ENCODE measurements at regions not wholly inside any gene's neighbourhood (a gene's known extent, or its start where the extent isn't known, plus 50 kb on each side); places are given as distances from the start of the nearest gene placed in this dataset.

DNA sequence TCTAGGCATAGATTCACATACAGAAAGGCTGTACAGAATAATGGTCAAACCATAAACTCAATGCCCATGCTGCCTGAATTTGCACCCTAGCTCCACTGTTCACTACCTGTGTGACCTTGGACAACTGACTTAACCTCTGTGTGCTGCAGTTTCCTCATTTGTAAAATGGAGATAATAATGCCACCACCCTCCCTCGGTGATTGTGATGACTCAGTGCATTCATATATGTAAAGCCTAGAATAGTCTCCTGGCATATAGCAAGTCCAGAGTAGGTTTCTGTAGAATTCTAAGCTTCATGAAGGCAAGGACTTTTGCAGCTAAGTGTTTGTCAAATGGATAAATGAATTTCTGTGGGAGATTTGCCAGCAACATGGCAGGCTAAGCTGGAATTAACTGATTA lies 297.8 kb upstream of the NR4A3 start:
- Histone ChIP-seq H3K27ac (no peak overlapping the region), H3K9me2 (ENCODE audit: insufficient read depth) (no peaks in the 10 kb centered on the region), H3K79me2 (ENCODE audit: insufficient read depth) (no peaks in the 10 kb centered on the region), H3F3A (ENCODE audit: insufficient read depth) (no peaks in the 10 kb centered on the region), H3K27me3 (replicated peaks; ENCODE audit: insufficient read depth) (no peaks in the 10 kb centered on the region), H3K4me1 (ENCODE audit: insufficient read depth) (no peaks in the 10 kb centered on the region), H2AFZ (no peak overlapping the region), H3K4me2 (ENCODE audit: unreplicated experiment) (no peak overlapping the region), H3K36me3 (ENCODE audit: low read depth) (no peaks in the 10 kb centered on the region), H3K9me3 (ENCODE audit: low read depth) (no peaks in the 10 kb centered on the region), H3K9ac (no peak overlapping the region), H3K4me3 (no peak overlapping the region), H4K20me1 (ENCODE audit: insufficient read depth) (no peaks in the 10 kb centered on the region)
- no peak for DNase-seq
- WGBS, 2 experiments (ENCODE audit: low coverage in 1 of 2, low lambda C conversion rate in 2 of 2, missing lambda C conversion rate in 2 of 2) = 74 to 76% methylated on average over 1 of the region's 1 CpG
- in situ Hi-C loops (cut with MboI) = no loop called here
- no peak for TF ChIP-seq EZH2 (IDR thresholded peaks at IDR 0.05; ENCODE audit: insufficient read depth, poor library complexity, severe bottlenecking)
- TF ChIP-seq EZH2phosphoT487 (IDR thresholded peaks at IDR 0.05; ENCODE audit: insufficient read depth, low read depth) = no peak

GRCh38 chr9:99531313-99531712 lies 290.4 kb upstream of the NR4A3 start:
- 72 to 73% methylated on average over 5 of the region's 5 CpGs for WGBS, 2 experiments (ENCODE audit: low coverage in 1 of 2, low lambda C conversion rate in 2 of 2, missing lambda C conversion rate in 2 of 2)
- in situ Hi-C loops (cut with MboI) = no loop called here
- no peaks in the 10 kb centered on the region for H3K4me1 ChIP-seq (ENCODE audit: insufficient read depth)

DNA sequence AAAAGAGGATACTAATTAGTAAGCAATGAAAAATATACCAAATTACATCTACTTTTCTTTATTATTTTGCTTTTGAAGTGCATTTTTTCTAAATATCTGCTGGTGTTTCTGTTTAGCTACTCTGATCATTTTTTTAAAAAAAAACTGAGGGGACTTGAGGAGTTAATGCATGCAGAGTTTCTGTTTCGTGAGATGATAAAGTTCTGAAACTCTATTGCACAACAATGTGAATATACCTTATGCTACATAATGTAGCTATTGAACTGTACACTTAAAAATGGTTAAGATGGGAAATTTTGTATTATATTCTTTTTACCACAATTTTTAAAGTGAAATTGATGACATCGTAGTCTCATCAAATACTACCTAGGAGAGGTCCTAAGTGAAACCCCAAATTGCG lies 288.3 kb upstream of the NR4A3 start:
- no peak overlapping the region for H3K4me2 ChIP-seq (ENCODE audit: unreplicated experiment)
- no peaks in the 10 kb centered on the region for H4K20me1 ChIP-seq (ENCODE audit: insufficient read depth)
- no peaks in the 10 kb centered on the region for H3K36me3 ChIP-seq (ENCODE audit: low read depth)
- no peak for TF ChIP-seq EZH2phosphoT487 (IDR thresholded peaks at IDR 0.05; ENCODE audit: insufficient read depth, low read depth)
- no peak for TF ChIP-seq EZH2 (IDR thresholded peaks at IDR 0.05; ENCODE audit: insufficient read depth, poor library complexity, severe bottlenecking)
- no peaks in the 10 kb centered on the region for H3K9me3 ChIP-seq (ENCODE audit: low read depth)
- in situ Hi-C loops (cut with MboI) = no loop called here
- H3K27ac ChIP-seq = no peak overlapping the region
- no peak overlapping the region for H3K9ac ChIP-seq
- DNase-seq = no peak
- no peaks in the 10 kb centered on the region for H3F3A ChIP-seq (ENCODE audit: insufficient read depth)
- peaks cover 14% of the 10 kb centered on the region; the same call in 1 of the 2 replicates for H3K27me3 ChIP-seq (replicated peaks; ENCODE audit: insufficient read depth)
- no peaks in the 10 kb centered on the region for H3K4me1 ChIP-seq (ENCODE audit: insufficient read depth)
- 71 to 74% methylated on average over 3 of the region's 3 CpGs for WGBS, 2 experiments (ENCODE audit: low coverage in 1 of 2, low lambda C conversion rate in 2 of 2, missing lambda C conversion rate in 2 of 2)
- no peak overlapping the region for H2AFZ ChIP-seq
- no peak overlapping the region for H3K4me3 ChIP-seq
- no peaks in the 10 kb centered on the region for H3K9me2 ChIP-seq (ENCODE audit: insufficient read depth)
- H3K79me2 ChIP-seq (ENCODE audit: insufficient read depth) = no peaks in the 10 kb centered on the region

More at GRCh38 chr9:99531313-99531712, 290.4 kb upstream of the NR4A3 start:
- peaks cover 14% of the 10 kb centered on the region; the same call in 1 of the 2 replicates for H3K27me3 ChIP-seq (replicated peaks; ENCODE audit: insufficient read depth)
- no peak for TF ChIP-seq EZH2 (IDR thresholded peaks at IDR 0.05; ENCODE audit: insufficient read depth, poor library complexity, severe bottlenecking)
- no peak for TF ChIP-seq EZH2phosphoT487 (IDR thresholded peaks at IDR 0.05; ENCODE audit: insufficient read depth, low read depth)
- no peak overlapping the region for H3K4me3 ChIP-seq
- H3K9me2 ChIP-seq (ENCODE audit: insufficient read depth) = no peaks in the 10 kb centered on the region
- no peak overlapping the region for H2AFZ ChIP-seq
- H3K4me2 ChIP-seq (ENCODE audit: unreplicated experiment) = no peak overlapping the region
- no peak overlapping the region for H3K27ac ChIP-seq
- H3K9me3 ChIP-seq (ENCODE audit: low read depth) = no peaks in the 10 kb centered on the region
- H3K9ac ChIP-seq = no peak overlapping the region
- no peaks in the 10 kb centered on the region for H3K36me3 ChIP-seq (ENCODE audit: low read depth)
- no peak for DNase-seq
- H4K20me1 ChIP-seq (ENCODE audit: insufficient read depth) = no peaks in the 10 kb centered on the region
- no peaks in the 10 kb centered on the region for H3F3A ChIP-seq (ENCODE audit: insufficient read depth)
- H3K79me2 ChIP-seq (ENCODE audit: insufficient read depth) = no peaks in the 10 kb centered on the region

- no peak for TF ChIP-seq EZH2phosphoT487 (IDR thresholded peaks at IDR 0.05; ENCODE audit: insufficient read depth, low read depth)
- TF ChIP-seq EZH2 (IDR thresholded peaks at IDR 0.05; ENCODE audit: insufficient read depth, poor library complexity, severe bottlenecking) = no peak
- no peaks in the 10 kb centered on the region for H4K20me1 ChIP-seq (ENCODE audit: insufficient read depth)
- H3K27ac ChIP-seq = no peak overlapping the region
- no peaks in the 10 kb centered on the region for H3K36me3 ChIP-seq (ENCODE audit: low read depth)
- no peaks in the 10 kb centered on the region for H3K9me3 ChIP-seq (ENCODE audit: low read depth)
- no peaks in the 10 kb centered on the region for H3K4me1 ChIP-seq (ENCODE audit: insufficient read depth)
- peaks cover 14% of the 10 kb centered on the region; the same call in 1 of the 2 replicates for H3K27me3 ChIP-seq (replicated peaks; ENCODE audit: insufficient read depth)
- H3K4me3 ChIP-seq = no peak overlapping the region
- H3F3A ChIP-seq (ENCODE audit: insufficient read depth) = no peaks in the 10 kb centered on the region
- no peak for DNase-seq
- H2AFZ ChIP-seq = no peak overlapping the region
- no peaks in the 10 kb centered on the region for H3K79me2 ChIP-seq (ENCODE audit: insufficient read depth)
- H3K9me2 ChIP-seq (ENCODE audit: insufficient read depth) = no peaks in the 10 kb centered on the region
- no peak overlapping the region for H3K4me2 ChIP-seq (ENCODE audit: unreplicated experiment)
- no peak overlapping the region for H3K9ac ChIP-seq
- in situ Hi-C loops (cut with MboI) = no loop called here
Observed at GRCh38 chr9:99537996-99538395, 283.7 kb upstream of the NR4A3 start.

DNA sequence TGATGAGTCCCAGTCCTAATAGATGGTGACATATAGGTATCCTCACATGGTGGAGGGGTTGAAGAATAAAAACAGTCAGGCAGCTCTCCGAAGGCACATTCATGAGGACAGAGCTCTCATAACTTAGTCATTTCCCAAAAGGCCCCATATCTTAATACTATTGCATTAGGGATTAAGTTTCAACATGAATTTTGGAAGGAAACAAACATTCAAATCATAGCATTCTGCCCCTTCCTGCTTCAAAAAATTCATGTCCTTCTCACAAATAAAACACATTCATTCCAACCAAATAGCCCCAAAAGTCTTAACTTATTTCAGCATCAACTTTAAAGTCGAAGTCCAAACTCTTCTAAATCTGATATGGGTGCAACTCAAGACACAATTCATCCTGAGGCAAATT lies 277.2 kb upstream of the NR4A3 start:
- Histone ChIP-seq H3K9ac (no peak overlapping the region), H3K36me3 (ENCODE audit: low read depth) (no peaks in the 10 kb centered on the region), H3K9me3 (ENCODE audit: low read depth) (no peaks in the 10 kb centered on the region), H3K79me2 (ENCODE audit: insufficient read depth) (no peaks in the 10 kb centered on the region), H4K20me1 (ENCODE audit: insufficient read depth) (no peaks in the 10 kb centered on the region), H3K9me2 (ENCODE audit: insufficient read depth) (no peaks in the 10 kb centered on the region), H2AFZ (no peak overlapping the region), H3K4me3 (no peak overlapping the region), H3K4me2 (ENCODE audit: unreplicated experiment) (no peak overlapping the region), H3K27ac (no peak overlapping the region), H3K27me3 (replicated peaks; ENCODE audit: insufficient read depth) (no peaks in the 10 kb centered on the region), H3F3A (ENCODE audit: insufficient read depth) (no peaks in the 10 kb centered on the region), H3K4me1 (ENCODE audit: insufficient read depth) (no peaks in the 10 kb centered on the region)
- DNase-seq = no peak
- TF ChIP-seq EZH2phosphoT487 (IDR thresholded peaks at IDR 0.05; ENCODE audit: insufficient read depth, low read depth) = no peak
- no peak for TF ChIP-seq EZH2 (IDR thresholded peaks at IDR 0.05; ENCODE audit: insufficient read depth, poor library complexity, severe bottlenecking)
- in situ Hi-C loops (cut with MboI) = no loop called here
- WGBS, 2 experiments (ENCODE audit: low coverage in 1 of 2, low lambda C conversion rate in 2 of 2, missing lambda C conversion rate in 2 of 2) = 24 to 27% methylated on average over 2 of the region's 2 CpGs
